GM23338 (cell line): ENCODE measurements at regions not wholly inside any gene's neighbourhood (a gene's known extent, or its start where the extent isn't known, plus 50 kb on each side); places are given as distances from the start of the nearest gene placed in this dataset.

ENCODE experiments used
- ATAC-seq: fragments of 200-7000 bp; cut with Tn5 transposase; 3 replicates; pipeline ENCODE4 v1.9.1; 2020
- DNase-seq: peaks from one replicate; pipeline ENCODE4 v3.0.0-alpha.2; 2015; ENCODE audit warnings: low spot score
- H2AFZ ChIP-seq: fragments of 200-600 bp; sonication (generic); 2 replicates; pipeline ENCODE4 v1.8.0; 2016; ENCODE audit warnings: antibody characterized with exemption, mild to moderate bottlenecking, moderate library complexity
- H3F3A ChIP-seq: fragments of 200-600 bp; sonication (generic); replicated peaks from 2 replicates; pipeline ENCODE4 v1.8.0; 2017; ENCODE audit warnings: antibody characterized with exemption, mixed run types, low read depth
- H3K27ac ChIP-seq: fragments of 200-600 bp; sonication (generic); 2 replicates; pipeline ENCODE4 v1.6.1; 2016; ENCODE audit warnings: low read depth
- H3K27me3 ChIP-seq: fragments of 200-600 bp; sonication (generic); 2 replicates; pipeline ENCODE4 v1.8.0; 2016; ENCODE audit warnings: mild to moderate bottlenecking, mixed run types, moderate library complexity; ENCODE audit not compliant: insufficient read depth
- H3K36me3 ChIP-seq: fragments of 200-600 bp; sonication (generic); 2 replicates; pipeline ENCODE4 v1.8.0; 2016; ENCODE audit warnings: mild to moderate bottlenecking; ENCODE audit not compliant: insufficient read depth
- H3K4me1 ChIP-seq: fragments of 200-600 bp; sonication (generic); 2 replicates; pipeline ENCODE4 v1.8.0; 2016; ENCODE audit warnings: mild to moderate bottlenecking, moderate library complexity; ENCODE audit not compliant: insufficient read depth
- H3K4me2 ChIP-seq: fragments of 200-600 bp; sonication (generic); 2 replicates; pipeline ENCODE4 v1.7.1; 2017; ENCODE audit warnings: mixed run types
- H3K4me3 ChIP-seq: fragments of 200-600 bp; sonication (generic); 2 replicates; pipeline ENCODE4 v1.6.1; 2016; ENCODE audit warnings: mixed run types
- H3K79me2 ChIP-seq: fragments of 200-600 bp; sonication (generic); replicated peaks from 2 replicates; pipeline ENCODE4 v1.8.0; 2017; ENCODE audit warnings: mild to moderate bottlenecking; ENCODE audit not compliant: insufficient read depth
- H3K9me2 ChIP-seq: fragments of 200-600 bp; sonication (generic); 2 replicates; pipeline ENCODE4 v1.8.0; 2017; ENCODE audit not compliant: insufficient read depth
- H4K20me1 ChIP-seq: fragments of 200-600 bp; sonication (generic); replicated peaks from 2 replicates; pipeline ENCODE4 v1.8.0; 2017; ENCODE audit warnings: mild to moderate bottlenecking; ENCODE audit not compliant: insufficient read depth
- H3K27ac Mint-ChIP-seq: 2 replicates; pipeline ENCODE4 v1.8.0; 2020; ENCODE audit warnings: inconsistent platforms, mild to moderate bottlenecking, moderate library complexity, mixed read lengths
- H3K27me3 Mint-ChIP-seq: 3 replicates; pipeline ENCODE4 v1.8.0; 2022; ENCODE audit warnings: low read depth, mild to moderate bottlenecking, moderate library complexity, mixed read lengths, inconsistent platforms; ENCODE audit not compliant: insufficient read depth, poor library complexity
- H3K36me3 Mint-ChIP-seq: 3 replicates; pipeline ENCODE4 v1.8.0; 2021; ENCODE audit warnings: low read depth, mild to moderate bottlenecking, inconsistent platforms, moderate library complexity, mixed read lengths
- H3K4me1 Mint-ChIP-seq: 3 replicates; pipeline ENCODE4 v1.8.0; 2020; ENCODE audit warnings: mild to moderate bottlenecking, inconsistent platforms, mixed read lengths
- H3K4me3 Mint-ChIP-seq: 3 replicates; pipeline ENCODE4 v1.8.0; 2021; ENCODE audit warnings: moderate library complexity, mild to moderate bottlenecking, inconsistent platforms, mixed read lengths
- H3K9me3 Mint-ChIP-seq: 3 replicates; pipeline ENCODE4 v1.8.0; 2020; ENCODE audit warnings: moderate library complexity, mild to moderate bottlenecking, inconsistent platforms, mixed read lengths
- CREB1 ChIP-seq: fragments of 250-450 bp; sonication (Bioruptor Pico); IDR thresholded peaks from 2 replicates; pipeline ENCODE4 v1.5.0; 2020; ENCODE audit warnings: low read depth, mild to moderate bottlenecking, moderate library complexity
- EZH2 ChIP-seq: fragments of 200-600 bp; sonication (generic); IDR thresholded peaks from one replicate; pipeline ENCODE4 v1.8.0; 2017; ENCODE audit warnings: antibody characterized with exemption, mild to moderate bottlenecking, low read depth; ENCODE audit not compliant: unreplicated experiment
- NANOG ChIP-seq: IDR thresholded peaks from 2 replicates; pipeline ENCODE4 v1.6.1; 2016; ENCODE audit warnings: antibody characterized with exemption, borderline replicate concordance
- POLR2AphosphoS5 ChIP-seq: IDR thresholded peaks from 2 replicates; pipeline ENCODE4 v1.6.1; 2016; ENCODE audit warnings: antibody characterized with exemption, low read depth
- ZNF114 ChIP-seq: fragments of 250-450 bp; sonication (Bioruptor Pico); IDR thresholded peaks from 2 replicates; pipeline ENCODE4 v1.5.0; 2020; ENCODE audit warnings: mild to moderate bottlenecking, moderate library complexity
- ZNF331 ChIP-seq: fragments of 250-450 bp; sonication (Bioruptor Pico); IDR thresholded peaks from 2 replicates; pipeline ENCODE4 v1.5.0; 2020; ENCODE audit warnings: low read depth, mild to moderate bottlenecking, moderate library complexity
- TF ChIP-seq, protein P1 (sequence below): IDR thresholded peaks from one replicate; pipeline ENCODE4 v1.6.1; 2018; ENCODE audit warnings: antibody characterized with exemption; ENCODE audit not compliant: unreplicated experiment
- TF ChIP-seq, protein P2 (sequence below): fragments of 250-450 bp; sonication (Bioruptor Pico); IDR thresholded peaks from 2 replicates; pipeline ENCODE4 v1.5.0; 2020; ENCODE audit warnings: mild to moderate bottlenecking, moderate library complexity
- TF ChIP-seq, protein P3 (sequence below), 2 experiments: fragments of 200-600 bp in 1 of 2; sonication (generic) in 1 of 2; conservative IDR thresholded peaks; 2 replicates each; pipeline versions ENCODE4 v1.5.1 to v1.6.1; 2016 to 2017; ENCODE audit warnings: antibody characterized with exemption in 2 of 2, low read depth in 2 of 2, mild to moderate bottlenecking in 2 of 2, moderate library complexity in 1 of 2

DNA sequence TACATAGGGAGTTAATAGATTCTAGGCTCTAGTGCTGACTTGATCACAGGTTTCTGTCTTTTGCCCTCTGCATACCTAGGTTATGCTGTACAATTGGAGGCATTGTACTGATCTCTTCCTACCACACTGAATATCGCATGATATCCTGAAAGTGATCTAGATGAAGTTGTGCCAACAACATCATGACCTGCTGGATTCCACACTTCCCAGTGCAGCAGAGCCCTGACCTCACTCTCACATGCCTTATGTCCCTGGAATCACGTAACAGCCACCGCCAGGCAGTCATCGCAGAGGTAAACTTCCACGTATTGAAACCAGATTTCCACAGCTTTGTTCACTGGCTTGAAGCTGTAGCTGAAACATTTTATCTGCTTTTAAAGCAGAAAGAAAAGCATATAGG, 214.0 kb downstream of the ANKRD30B start (continued):
- TF ChIP-seq, protein P1, sequence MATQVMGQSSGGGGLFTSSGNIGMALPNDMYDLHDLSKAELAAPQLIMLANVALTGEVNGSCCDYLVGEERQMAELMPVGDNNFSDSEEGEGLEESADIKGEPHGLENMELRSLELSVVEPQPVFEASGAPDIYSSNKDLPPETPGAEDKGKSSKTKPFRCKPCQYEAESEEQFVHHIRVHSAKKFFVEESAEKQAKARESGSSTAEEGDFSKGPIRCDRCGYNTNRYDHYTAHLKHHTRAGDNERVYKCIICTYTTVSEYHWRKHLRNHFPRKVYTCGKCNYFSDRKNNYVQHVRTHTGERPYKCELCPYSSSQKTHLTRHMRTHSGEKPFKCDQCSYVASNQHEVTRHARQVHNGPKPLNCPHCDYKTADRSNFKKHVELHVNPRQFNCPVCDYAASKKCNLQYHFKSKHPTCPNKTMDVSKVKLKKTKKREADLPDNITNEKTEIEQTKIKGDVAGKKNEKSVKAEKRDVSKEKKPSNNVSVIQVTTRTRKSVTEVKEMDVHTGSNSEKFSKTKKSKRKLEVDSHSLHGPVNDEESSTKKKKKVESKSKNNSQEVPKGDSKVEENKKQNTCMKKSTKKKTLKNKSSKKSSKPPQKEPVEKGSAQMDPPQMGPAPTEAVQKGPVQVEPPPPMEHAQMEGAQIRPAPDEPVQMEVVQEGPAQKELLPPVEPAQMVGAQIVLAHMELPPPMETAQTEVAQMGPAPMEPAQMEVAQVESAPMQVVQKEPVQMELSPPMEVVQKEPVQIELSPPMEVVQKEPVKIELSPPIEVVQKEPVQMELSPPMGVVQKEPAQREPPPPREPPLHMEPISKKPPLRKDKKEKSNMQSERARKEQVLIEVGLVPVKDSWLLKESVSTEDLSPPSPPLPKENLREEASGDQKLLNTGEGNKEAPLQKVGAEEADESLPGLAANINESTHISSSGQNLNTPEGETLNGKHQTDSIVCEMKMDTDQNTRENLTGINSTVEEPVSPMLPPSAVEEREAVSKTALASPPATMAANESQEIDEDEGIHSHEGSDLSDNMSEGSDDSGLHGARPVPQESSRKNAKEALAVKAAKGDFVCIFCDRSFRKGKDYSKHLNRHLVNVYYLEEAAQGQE = no peak
- TF ChIP-seq EZH2 = no peak

DNA sequence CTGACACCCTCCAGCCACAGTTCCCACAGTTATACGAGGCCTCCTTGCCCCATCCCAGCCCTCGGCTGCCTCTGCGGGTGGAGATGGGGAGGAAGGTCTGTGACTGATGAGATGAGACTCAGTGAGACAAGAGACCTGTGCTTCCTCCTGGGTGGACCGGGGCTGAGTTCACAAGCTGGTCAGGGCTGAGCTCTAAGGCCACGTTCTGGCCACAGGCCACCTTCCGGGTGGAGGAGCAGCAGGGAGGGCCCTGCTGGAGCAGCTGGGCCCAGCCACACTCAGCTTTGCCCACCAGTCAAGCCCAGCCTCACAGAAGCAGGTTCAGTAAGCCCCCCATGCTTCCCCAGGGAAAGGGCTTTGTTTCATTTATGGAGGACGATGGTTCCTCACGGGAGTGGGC, 214.7 kb downstream of the ANKRD30B start:
- H3K27me3 ChIP-seq = no peaks in the 10 kb centered on the region
- no peaks in the 10 kb centered on the region for H3F3A ChIP-seq
- ATAC-seq (no peak), DNase-seq (no peak)
- H2AFZ ChIP-seq = no peak overlapping the region
- no peaks in the 10 kb centered on the region for H3K9me2 ChIP-seq
- no peaks in the 10 kb centered on the region for H3K79me2 ChIP-seq
- H3K27ac Mint-ChIP-seq = no peak overlapping the region
- no peak overlapping the region for H3K4me3 Mint-ChIP-seq
- H3K36me3 ChIP-seq = no peaks in the 10 kb centered on the region
- no peaks in the 10 kb centered on the region for H4K20me1 ChIP-seq
- H3K4me1 ChIP-seq = no peaks in the 10 kb centered on the region
- H3K4me1 Mint-ChIP-seq = no peaks in the 10 kb centered on the region
- peaks cover 28% of the 10 kb centered on the region for H3K9me3 Mint-ChIP-seq
- no peak overlapping the region for H3K4me2 ChIP-seq
- H3K27ac ChIP-seq = no peak overlapping the region
- H3K36me3 Mint-ChIP-seq = peaks cover 6% of the 10 kb centered on the region; the same call in 2 of the 3 replicates
- H3K4me3 ChIP-seq = no peak overlapping the region
- no peaks in the 10 kb centered on the region for H3K27me3 Mint-ChIP-seq
- TF ChIP-seq, protein P2, sequence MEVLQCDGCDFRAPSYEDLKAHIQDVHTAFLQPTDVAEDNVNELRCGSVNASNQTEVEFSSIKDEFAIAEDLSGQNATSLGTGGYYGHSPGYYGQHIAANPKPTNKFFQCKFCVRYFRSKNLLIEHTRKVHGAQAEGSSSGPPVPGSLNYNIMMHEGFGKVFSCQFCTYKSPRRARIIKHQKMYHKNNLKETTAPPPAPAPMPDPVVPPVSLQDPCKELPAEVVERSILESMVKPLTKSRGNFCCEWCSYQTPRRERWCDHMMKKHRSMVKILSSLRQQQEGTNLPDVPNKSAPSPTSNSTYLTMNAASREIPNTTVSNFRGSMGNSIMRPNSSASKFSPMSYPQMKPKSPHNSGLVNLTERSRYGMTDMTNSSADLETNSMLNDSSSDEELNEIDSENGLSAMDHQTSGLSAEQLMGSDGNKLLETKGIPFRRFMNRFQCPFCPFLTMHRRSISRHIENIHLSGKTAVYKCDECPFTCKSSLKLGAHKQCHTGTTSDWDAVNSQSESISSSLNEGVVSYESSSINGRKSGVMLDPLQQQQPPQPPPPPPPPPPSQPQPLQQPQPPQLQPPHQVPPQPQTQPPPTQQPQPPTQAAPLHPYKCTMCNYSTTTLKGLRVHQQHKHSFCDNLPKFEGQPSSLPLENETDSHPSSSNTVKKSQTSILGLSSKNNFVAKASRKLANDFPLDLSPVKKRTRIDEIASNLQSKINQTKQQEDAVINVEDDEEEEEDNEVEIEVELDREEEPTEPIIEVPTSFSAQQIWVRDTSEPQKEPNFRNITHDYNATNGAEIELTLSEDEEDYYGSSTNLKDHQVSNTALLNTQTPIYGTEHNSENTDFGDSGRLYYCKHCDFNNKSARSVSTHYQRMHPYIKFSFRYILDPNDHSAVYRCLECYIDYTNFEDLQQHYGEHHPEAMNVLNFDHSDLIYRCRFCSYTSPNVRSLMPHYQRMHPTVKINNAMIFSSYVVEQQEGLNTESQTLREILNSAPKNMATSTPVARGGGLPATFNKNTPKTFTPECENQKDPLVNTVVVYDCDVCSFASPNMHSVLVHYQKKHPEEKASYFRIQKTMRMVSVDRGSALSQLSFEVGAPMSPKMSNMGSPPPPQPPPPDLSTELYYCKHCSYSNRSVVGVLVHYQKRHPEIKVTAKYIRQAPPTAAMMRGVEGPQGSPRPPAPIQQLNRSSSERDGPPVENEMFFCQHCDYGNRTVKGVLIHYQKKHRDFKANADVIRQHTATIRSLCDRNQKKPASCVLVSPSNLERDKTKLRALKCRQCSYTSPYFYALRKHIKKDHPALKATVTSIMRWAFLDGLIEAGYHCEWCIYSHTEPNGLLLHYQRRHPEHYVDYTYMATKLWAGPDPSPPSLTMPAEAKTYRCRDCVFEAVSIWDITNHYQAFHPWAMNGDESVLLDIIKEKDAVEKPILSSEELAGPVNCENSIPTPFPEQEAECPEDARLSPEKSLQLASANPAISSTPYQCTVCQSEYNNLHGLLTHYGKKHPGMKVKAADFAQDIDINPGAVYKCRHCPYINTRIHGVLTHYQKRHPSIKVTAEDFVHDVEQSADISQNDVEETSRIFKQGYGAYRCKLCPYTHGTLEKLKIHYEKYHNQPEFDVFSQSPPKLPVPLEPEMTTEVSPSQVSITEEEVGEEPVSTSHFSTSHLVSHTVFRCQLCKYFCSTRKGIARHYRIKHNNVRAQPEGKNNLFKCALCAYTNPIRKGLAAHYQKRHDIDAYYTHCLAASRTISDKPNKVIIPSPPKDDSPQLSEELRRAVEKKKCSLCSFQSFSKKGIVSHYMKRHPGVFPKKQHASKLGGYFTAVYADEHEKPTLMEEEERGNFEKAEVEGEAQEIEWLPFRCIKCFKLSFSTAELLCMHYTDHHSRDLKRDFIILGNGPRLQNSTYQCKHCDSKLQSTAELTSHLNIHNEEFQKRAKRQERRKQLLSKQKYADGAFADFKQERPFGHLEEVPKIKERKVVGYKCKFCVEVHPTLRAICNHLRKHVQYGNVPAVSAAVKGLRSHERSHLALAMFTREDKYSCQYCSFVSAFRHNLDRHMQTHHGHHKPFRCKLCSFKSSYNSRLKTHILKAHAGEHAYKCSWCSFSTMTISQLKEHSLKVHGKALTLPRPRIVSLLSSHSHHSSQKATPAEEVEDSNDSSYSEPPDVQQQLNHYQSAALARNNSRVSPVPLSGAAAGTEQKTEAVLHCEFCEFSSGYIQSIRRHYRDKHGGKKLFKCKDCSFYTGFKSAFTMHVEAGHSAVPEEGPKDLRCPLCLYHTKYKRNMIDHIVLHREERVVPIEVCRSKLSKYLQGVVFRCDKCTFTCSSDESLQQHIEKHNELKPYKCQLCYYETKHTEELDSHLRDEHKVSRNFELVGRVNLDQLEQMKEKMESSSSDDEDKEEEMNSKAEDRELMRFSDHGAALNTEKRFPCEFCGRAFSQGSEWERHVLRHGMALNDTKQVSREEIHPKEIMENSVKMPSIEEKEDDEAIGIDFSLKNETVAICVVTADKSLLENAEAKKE (CRISPR knock-in tag) = no peak
- TF ChIP-seq, protein P1 = no peak
- TF ChIP-seq ZNF114 (CRISPR knock-in tag) = no peak
- no peak for TF ChIP-seq NANOG
- no peak for TF ChIP-seq ZNF331 (CRISPR knock-in tag)
- TF ChIP-seq POLR2AphosphoS5 = no peak
- TF ChIP-seq, protein P3, sequence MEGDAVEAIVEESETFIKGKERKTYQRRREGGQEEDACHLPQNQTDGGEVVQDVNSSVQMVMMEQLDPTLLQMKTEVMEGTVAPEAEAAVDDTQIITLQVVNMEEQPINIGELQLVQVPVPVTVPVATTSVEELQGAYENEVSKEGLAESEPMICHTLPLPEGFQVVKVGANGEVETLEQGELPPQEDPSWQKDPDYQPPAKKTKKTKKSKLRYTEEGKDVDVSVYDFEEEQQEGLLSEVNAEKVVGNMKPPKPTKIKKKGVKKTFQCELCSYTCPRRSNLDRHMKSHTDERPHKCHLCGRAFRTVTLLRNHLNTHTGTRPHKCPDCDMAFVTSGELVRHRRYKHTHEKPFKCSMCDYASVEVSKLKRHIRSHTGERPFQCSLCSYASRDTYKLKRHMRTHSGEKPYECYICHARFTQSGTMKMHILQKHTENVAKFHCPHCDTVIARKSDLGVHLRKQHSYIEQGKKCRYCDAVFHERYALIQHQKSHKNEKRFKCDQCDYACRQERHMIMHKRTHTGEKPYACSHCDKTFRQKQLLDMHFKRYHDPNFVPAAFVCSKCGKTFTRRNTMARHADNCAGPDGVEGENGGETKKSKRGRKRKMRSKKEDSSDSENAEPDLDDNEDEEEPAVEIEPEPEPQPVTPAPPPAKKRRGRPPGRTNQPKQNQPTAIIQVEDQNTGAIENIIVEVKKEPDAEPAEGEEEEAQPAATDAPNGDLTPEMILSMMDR (conservative IDR thresholded peaks at IDR 0.05; ENCODE audit: low read depth in 2 of 2) = no peak
- no peak for TF ChIP-seq CREB1 (CRISPR knock-in tag)
